H9 (cell line): ENCODE measurements at regions not wholly inside any gene's neighbourhood (a gene's known extent, or its start where the extent isn't known, plus 50 kb on each side); places are given as distances from the start of the nearest gene placed in this dataset.

Experiments used
- DNase-seq: peaks from one replicate; pipeline ENCODE4 v3.0.0-alpha.2; 2017
- H2AFZ ChIP-seq: one replicate; pipeline ENCODE4 v1.6.1; 2013; ENCODE audit warnings: mild to moderate bottlenecking, low read length, control low read depth, moderate library complexity
- H2AK5ac ChIP-seq: 2 replicates; pipeline ENCODE4 v1.6.1; 2013; ENCODE audit warnings: low read length, control low read depth, mixed read lengths; ENCODE audit not compliant: insufficient read length
- H2BK120ac ChIP-seq: one replicate; pipeline ENCODE4 v1.6.1; 2013; ENCODE audit warnings: low read depth, mild to moderate bottlenecking, low read length, control low read depth, inconsistent platforms; ENCODE audit not compliant: poor library complexity, severe bottlenecking
- H2BK12ac ChIP-seq: 2 replicates; pipeline ENCODE4 v1.6.1; 2013; ENCODE audit warnings: low read length, control low read depth, mixed read lengths, low read depth; ENCODE audit not compliant: insufficient read length
- H2BK15ac ChIP-seq: 2 replicates; pipeline ENCODE4 v1.6.1; 2013; ENCODE audit warnings: low read depth, low read length, control low read depth
- H2BK20ac ChIP-seq: one replicate; pipeline ENCODE4 v1.6.1; 2013; ENCODE audit warnings: low read depth, mild to moderate bottlenecking, low read length, control low read depth, inconsistent platforms; ENCODE audit not compliant: poor library complexity, severe bottlenecking
- H2BK5ac ChIP-seq: 2 replicates; pipeline ENCODE4 v1.6.1; 2013; ENCODE audit warnings: low read length, control low read depth, mixed read lengths; ENCODE audit not compliant: insufficient read length
- H3K14ac ChIP-seq: 2 replicates; pipeline ENCODE4 v1.6.1; 2013; ENCODE audit warnings: low read length, control low read depth; ENCODE audit not compliant: insufficient read depth
- H3K18ac ChIP-seq: 2 replicates; pipeline ENCODE4 v1.6.1; 2013; ENCODE audit warnings: low read depth, mild to moderate bottlenecking, mixed read lengths, low read length, control low read depth; ENCODE audit not compliant: insufficient read length
- H3K23ac ChIP-seq: 2 replicates; pipeline ENCODE4 v1.6.1; 2013; ENCODE audit warnings: low read length, control low read depth, mixed read lengths, low read depth; ENCODE audit not compliant: insufficient read length
- H3K23me2 ChIP-seq: 2 replicates; pipeline ENCODE4 v1.6.1; 2013; ENCODE audit warnings: low read depth, mild to moderate bottlenecking, mixed read lengths, low read length, control low read depth; ENCODE audit not compliant: insufficient read length, poor library complexity, severe bottlenecking
- H3K27ac ChIP-seq: 2 replicates; pipeline ENCODE4 v1.5.1; 2013; ENCODE audit warnings: low read length, control low read depth, mixed read lengths, low read depth; ENCODE audit not compliant: insufficient read length
- H3K27me3 ChIP-seq: 2 replicates; pipeline ENCODE4 v1.6.1; 2013; ENCODE audit warnings: low read length, control low read depth, inconsistent platforms; ENCODE audit not compliant: insufficient read depth
- H3K4ac ChIP-seq: 2 replicates; pipeline ENCODE4 v1.6.1; 2013; ENCODE audit warnings: low read depth, mild to moderate bottlenecking, control low read depth, inconsistent platforms, low read length, moderate library complexity
- H3K4me1 ChIP-seq: 2 replicates; pipeline ENCODE4 v1.6.1; 2013; ENCODE audit warnings: low read length, control low read depth, inconsistent platforms; ENCODE audit not compliant: insufficient read depth
- H3K4me2 ChIP-seq: 2 replicates; pipeline ENCODE4 v1.6.1; 2013; ENCODE audit warnings: low read length, control low read depth, mixed read lengths; ENCODE audit not compliant: insufficient read length, insufficient read depth
- H3K56ac ChIP-seq: 2 replicates; pipeline ENCODE4 v1.6.1; 2013; ENCODE audit warnings: low read depth, mild to moderate bottlenecking, mixed read lengths, low read length, control low read depth; ENCODE audit not compliant: insufficient read length
- H3K79me1 ChIP-seq: 2 replicates; pipeline ENCODE4 v1.6.1; 2013; ENCODE audit warnings: low read depth, mild to moderate bottlenecking, moderate library complexity, low read length, control low read depth, inconsistent platforms; ENCODE audit not compliant: insufficient read depth, poor library complexity, severe bottlenecking
- H3K79me2 ChIP-seq: 2 replicates; pipeline ENCODE4 v1.6.1; 2013; ENCODE audit warnings: low read length, control low read depth, inconsistent platforms; ENCODE audit not compliant: insufficient read depth
- H3K9ac ChIP-seq: 2 replicates; pipeline ENCODE4 v1.6.1; 2013; ENCODE audit warnings: low read length, control low read depth, mixed read lengths; ENCODE audit not compliant: insufficient read length; ENCODE audit errors: extremely low read depth
- H3K9me3 ChIP-seq: one replicate; pipeline ENCODE4 v1.6.1; 2013; ENCODE audit warnings: low read depth, low read length, inconsistent platforms; ENCODE audit not compliant: control insufficient read depth
- H3T11ph ChIP-seq: one replicate; pipeline ENCODE4 v1.6.1; 2013; ENCODE audit warnings: mild to moderate bottlenecking, low read length, control low read depth, inconsistent platforms
- H4K20me1 ChIP-seq: one replicate; pipeline ENCODE4 v1.6.1; 2013; ENCODE audit not compliant: control insufficient read depth, insufficient read length, insufficient read depth
- H4K5ac ChIP-seq: 2 replicates; pipeline ENCODE4 v1.6.1; 2013; ENCODE audit warnings: low read depth, mild to moderate bottlenecking, mixed read lengths, low read length, control low read depth; ENCODE audit not compliant: insufficient read length
- H4K8ac ChIP-seq: replicated peaks from 2 replicates; pipeline ENCODE4 v1.6.1; 2013; ENCODE audit warnings: low read length, control low read depth, mixed read lengths, low read depth; ENCODE audit not compliant: insufficient read length
- H4K91ac ChIP-seq: 2 replicates; pipeline ENCODE4 v1.6.1; 2013; ENCODE audit warnings: low read depth, mild to moderate bottlenecking, moderate library complexity, mixed read lengths, low read length, control low read depth; ENCODE audit not compliant: insufficient read length
- H3K27ac Mint-ChIP-seq, 3 experiments: 2 replicates in 2 of 3; 3 replicates in 1 of 3; pipeline ENCODE4 v1.8.0; 2020 to 2021; ENCODE audit warnings: mixed read lengths in 3 of 3, mild to moderate bottlenecking in 1 of 3, moderate library complexity in 1 of 3
- H3K27me3 Mint-ChIP-seq: 2 replicates; pipeline ENCODE4 v1.8.0; 2021; ENCODE audit warnings: low read depth, mild to moderate bottlenecking, moderate library complexity, mixed read lengths
- H3K36me3 Mint-ChIP-seq, 3 experiments: 2 replicates in 2 of 3; 3 replicates in 1 of 3; pipeline ENCODE4 v1.8.0; 2020 to 2021; ENCODE audit warnings: low read depth in 3 of 3, mixed read lengths in 3 of 3; ENCODE audit not compliant: insufficient read depth in 1 of 3
- H3K4me1 Mint-ChIP-seq, 2 experiments: 2 replicates each; pipeline ENCODE4 v1.8.0; 2020; ENCODE audit warnings: mixed read lengths in 2 of 2
- H3K4me3 Mint-ChIP-seq, 2 experiments: 2 replicates in 1 of 2; 3 replicates in 1 of 2; pipeline ENCODE4 v1.8.0; 2020 to 2021; ENCODE audit warnings: mild to moderate bottlenecking in 2 of 2, mixed read lengths in 2 of 2, moderate library complexity in 1 of 2
- H3K9me3 Mint-ChIP-seq, 2 experiments: 2 replicates in 1 of 2; 3 replicates in 1 of 2; pipeline ENCODE4 v1.8.0; 2020; ENCODE audit warnings: mild to moderate bottlenecking in 2 of 2, mixed read lengths in 2 of 2, moderate library complexity in 1 of 2
- WGBS: extraction: QIAGEN DNeasy Blood & Tissue Kit; methylation state at CpG from one replicate; pipeline ENCODE4 v1.1.7; 2013; ENCODE audit warnings: missing lambda C conversion rate, low lambda C conversion rate, mixed read lengths; ENCODE audit not compliant: insufficient read length; ENCODE audit errors: extremely low coverage; 5-methylcytosine and 5-hydroxymethylcytosine counted together
- TF ChIP-seq, protein P1 (sequence below): fragments of 200-600 bp; sonication (generic); conservative IDR thresholded peaks from 3 replicates; pipeline ENCODE4 v1.8.0; 2021; ENCODE audit warnings: antibody characterized with exemption, mild to moderate bottlenecking

DNA sequence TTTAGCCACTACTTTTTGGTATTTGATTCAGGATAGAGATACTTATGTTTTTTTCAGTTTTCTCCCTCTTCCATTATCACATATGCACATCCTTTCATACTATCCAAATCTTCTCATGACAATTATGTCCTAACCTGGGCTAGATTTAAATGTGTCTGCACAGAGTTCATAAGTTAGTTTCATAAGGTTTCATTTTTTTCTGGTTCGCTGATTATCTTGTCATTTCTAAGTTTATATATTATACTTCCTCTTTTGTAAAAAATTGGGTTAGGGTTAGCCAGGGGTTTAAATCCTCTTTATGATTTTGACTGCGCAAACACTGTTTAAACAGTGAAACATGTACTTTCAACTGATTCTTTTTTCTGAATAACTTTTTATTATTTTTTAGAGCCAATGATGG is 148.6 kb downstream of the SST start:
- H3T11ph ChIP-seq = no peak overlapping the region
- H2BK20ac ChIP-seq = no peak overlapping the region
- H3K4me2 ChIP-seq = no peak overlapping the region
- H2BK5ac ChIP-seq = no peak overlapping the region
- TF ChIP-seq, protein P1, sequence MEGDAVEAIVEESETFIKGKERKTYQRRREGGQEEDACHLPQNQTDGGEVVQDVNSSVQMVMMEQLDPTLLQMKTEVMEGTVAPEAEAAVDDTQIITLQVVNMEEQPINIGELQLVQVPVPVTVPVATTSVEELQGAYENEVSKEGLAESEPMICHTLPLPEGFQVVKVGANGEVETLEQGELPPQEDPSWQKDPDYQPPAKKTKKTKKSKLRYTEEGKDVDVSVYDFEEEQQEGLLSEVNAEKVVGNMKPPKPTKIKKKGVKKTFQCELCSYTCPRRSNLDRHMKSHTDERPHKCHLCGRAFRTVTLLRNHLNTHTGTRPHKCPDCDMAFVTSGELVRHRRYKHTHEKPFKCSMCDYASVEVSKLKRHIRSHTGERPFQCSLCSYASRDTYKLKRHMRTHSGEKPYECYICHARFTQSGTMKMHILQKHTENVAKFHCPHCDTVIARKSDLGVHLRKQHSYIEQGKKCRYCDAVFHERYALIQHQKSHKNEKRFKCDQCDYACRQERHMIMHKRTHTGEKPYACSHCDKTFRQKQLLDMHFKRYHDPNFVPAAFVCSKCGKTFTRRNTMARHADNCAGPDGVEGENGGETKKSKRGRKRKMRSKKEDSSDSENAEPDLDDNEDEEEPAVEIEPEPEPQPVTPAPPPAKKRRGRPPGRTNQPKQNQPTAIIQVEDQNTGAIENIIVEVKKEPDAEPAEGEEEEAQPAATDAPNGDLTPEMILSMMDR = no peak
- Mint-ChIP-seq H3K36me3 (peaks cover 0 to 2% (median 0%) of the 10 kb centered on the region in 3 experiments; a peak in 2 of 7 replicates), H3K27ac (no peak overlapping the region), H3K9me3 (no peaks in the 10 kb centered on the region; a peak in 1 of 5 replicates), H3K27me3 (no peaks in the 10 kb centered on the region), H3K4me1 (peaks cover 35 to 40% of the 10 kb centered on the region in 2 experiments), H3K4me3 (no peak overlapping the region)
- H3K79me1 ChIP-seq = no peaks in the 10 kb centered on the region
- no peak overlapping the region for H4K8ac ChIP-seq
- WGBS = no CpG with 5 or more reads among the region's 2 CpGs
- peaks cover 15% of the 10 kb centered on the region for H3K4me1 ChIP-seq
- no peak overlapping the region for H3K14ac ChIP-seq
- H2AK5ac ChIP-seq = no peak overlapping the region
- H3K4ac ChIP-seq = no peak overlapping the region
- no peaks in the 10 kb centered on the region for H3K79me2 ChIP-seq
- H4K91ac ChIP-seq = no peak overlapping the region
- H4K20me1 ChIP-seq = no peaks in the 10 kb centered on the region
- no peak overlapping the region for H3K56ac ChIP-seq
- H4K5ac ChIP-seq = no peak overlapping the region
- no peak overlapping the region for H2BK120ac ChIP-seq
- no peaks in the 10 kb centered on the region for H3K23me2 ChIP-seq
- DNase-seq = no peak
- no peak overlapping the region for H3K18ac ChIP-seq
- no peak overlapping the region for H2BK15ac ChIP-seq
- H3K23ac ChIP-seq = no peak overlapping the region
- no peaks in the 10 kb centered on the region for H3K9me3 ChIP-seq
- H2BK12ac ChIP-seq = no peak overlapping the region
- H3K9ac ChIP-seq = no peak overlapping the region
- no peak overlapping the region for H3K27ac ChIP-seq
- no peak overlapping the region for H2AFZ ChIP-seq
- H3K27me3 ChIP-seq = no peaks in the 10 kb centered on the region
